ENCODE measurements at regions not wholly inside any gene's neighbourhood (a gene's known extent, or its start where the extent isn't known, plus 50 kb on each side); places are given as distances from the start of the nearest gene placed in this dataset.

GRCh38 chr12:13273850-13274249 lies 77.3 kb downstream of the EMP1 start:
- Histone ChIP-seq H3K4me3 (IDR thresholded peaks at IDR 0.05; ENCODE audit: insufficient read depth, low read depth, low read length) (no peak overlapping the region), H3K4me1 (ENCODE audit: low read depth, poor library complexity, severe bottlenecking) (no peaks in the 10 kb centered on the region), H3K27ac (no peak overlapping the region), H4K20me1 (ENCODE audit: insufficient read depth) (no peaks in the 10 kb centered on the region), H3K4me2 (no peak overlapping the region), H3K9ac (no peak overlapping the region), H3K27me3 (ENCODE audit: insufficient read depth, low read depth) (no peaks in the 10 kb centered on the region), H3K79me2 (ENCODE audit: insufficient read depth, low read depth) (no peaks in the 10 kb centered on the region), H2AFZ (ENCODE audit: low read depth) (no peak overlapping the region), H3K36me3 (ENCODE audit: insufficient read depth) (no peaks in the 10 kb centered on the region)
- no peak for TF ChIP-seq CTCF (conservative IDR thresholded peaks at IDR 0.05; ENCODE audit: low read depth, low read length)

GRCh38 chr12:13273097-13273496 lies 76.6 kb downstream of the EMP1 start:
- no peaks in the 10 kb centered on the region for H3K36me3 ChIP-seq (ENCODE audit: insufficient read depth)
- no peak overlapping the region for H3K9ac ChIP-seq
- no peak overlapping the region for H3K27ac ChIP-seq
- no peaks in the 10 kb centered on the region for H3K27me3 ChIP-seq (ENCODE audit: insufficient read depth, low read depth)
- no peaks in the 10 kb centered on the region for H3K79me2 ChIP-seq (ENCODE audit: insufficient read depth, low read depth)
- H3K4me3 ChIP-seq (IDR thresholded peaks at IDR 0.05; ENCODE audit: insufficient read depth, low read depth, low read length), result no peak overlapping the region
- H4K20me1 ChIP-seq (ENCODE audit: insufficient read depth), result no peaks in the 10 kb centered on the region
- no peak for TF ChIP-seq CTCF (conservative IDR thresholded peaks at IDR 0.05; ENCODE audit: low read depth, low read length)
- no peak overlapping the region; the same call in 1 of the 2 replicates for H2AFZ ChIP-seq (ENCODE audit: low read depth)
- H3K4me1 ChIP-seq (ENCODE audit: low read depth, poor library complexity, severe bottlenecking), result no peaks in the 10 kb centered on the region
- no peak overlapping the region for H3K4me2 ChIP-seq

GRCh38 chr12:13270817-13271216 lies 74.3 kb downstream of the EMP1 start:
- H3K79me2 ChIP-seq (ENCODE audit: insufficient read depth, low read depth), result no peaks in the 10 kb centered on the region
- no peaks in the 10 kb centered on the region for H3K4me1 ChIP-seq (ENCODE audit: low read depth, poor library complexity, severe bottlenecking)
- no peaks in the 10 kb centered on the region for H3K27me3 ChIP-seq (ENCODE audit: insufficient read depth, low read depth)
- H3K9ac ChIP-seq, result no peak overlapping the region
- H3K4me3 ChIP-seq (IDR thresholded peaks at IDR 0.05; ENCODE audit: insufficient read depth, low read depth, low read length), result no peak overlapping the region
- no peak for TF ChIP-seq CTCF (conservative IDR thresholded peaks at IDR 0.05; ENCODE audit: low read depth, low read length)
- H3K4me2 ChIP-seq, result no peak overlapping the region
- no peaks in the 10 kb centered on the region for H3K36me3 ChIP-seq (ENCODE audit: insufficient read depth)
- H4K20me1 ChIP-seq (ENCODE audit: insufficient read depth), result no peaks in the 10 kb centered on the region
- H3K27ac ChIP-seq, result no peak overlapping the region
- no peak overlapping the region for H2AFZ ChIP-seq (ENCODE audit: low read depth)
